ENCODE measurements at regions not wholly inside any gene's neighbourhood (a gene's known extent, or its start where the extent isn't known, plus 50 kb on each side); places are given as distances from the start of the nearest gene placed in this dataset.

DNA sequence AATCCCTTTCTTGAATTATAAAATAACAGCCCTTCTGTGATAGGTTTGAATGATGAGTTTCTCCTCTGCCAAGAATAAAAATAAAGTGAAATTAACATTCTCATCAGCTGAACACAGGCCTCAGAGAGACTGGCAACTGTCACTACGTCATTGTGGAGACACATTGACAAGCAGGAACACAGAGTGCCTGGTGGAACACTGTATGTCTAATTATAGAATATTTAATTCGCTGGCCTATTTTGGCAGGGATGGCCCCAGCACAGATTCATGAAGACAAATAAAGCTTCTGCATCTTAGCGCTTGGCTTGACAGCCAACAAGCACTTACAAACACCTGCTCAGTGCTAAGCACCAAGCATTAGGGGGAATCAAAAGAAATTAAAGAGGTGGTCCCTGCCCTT, 52.0 kb upstream of the SMYD2 start:
- TF ChIP-seq, protein P1, sequence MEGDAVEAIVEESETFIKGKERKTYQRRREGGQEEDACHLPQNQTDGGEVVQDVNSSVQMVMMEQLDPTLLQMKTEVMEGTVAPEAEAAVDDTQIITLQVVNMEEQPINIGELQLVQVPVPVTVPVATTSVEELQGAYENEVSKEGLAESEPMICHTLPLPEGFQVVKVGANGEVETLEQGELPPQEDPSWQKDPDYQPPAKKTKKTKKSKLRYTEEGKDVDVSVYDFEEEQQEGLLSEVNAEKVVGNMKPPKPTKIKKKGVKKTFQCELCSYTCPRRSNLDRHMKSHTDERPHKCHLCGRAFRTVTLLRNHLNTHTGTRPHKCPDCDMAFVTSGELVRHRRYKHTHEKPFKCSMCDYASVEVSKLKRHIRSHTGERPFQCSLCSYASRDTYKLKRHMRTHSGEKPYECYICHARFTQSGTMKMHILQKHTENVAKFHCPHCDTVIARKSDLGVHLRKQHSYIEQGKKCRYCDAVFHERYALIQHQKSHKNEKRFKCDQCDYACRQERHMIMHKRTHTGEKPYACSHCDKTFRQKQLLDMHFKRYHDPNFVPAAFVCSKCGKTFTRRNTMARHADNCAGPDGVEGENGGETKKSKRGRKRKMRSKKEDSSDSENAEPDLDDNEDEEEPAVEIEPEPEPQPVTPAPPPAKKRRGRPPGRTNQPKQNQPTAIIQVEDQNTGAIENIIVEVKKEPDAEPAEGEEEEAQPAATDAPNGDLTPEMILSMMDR (IDR thresholded peaks at IDR 0.05; ENCODE audit: low read depth, low read length, poor library complexity, severe bottlenecking), result no peak
- no peak for TF ChIP-seq EZH2phosphoT487 (IDR thresholded peaks at IDR 0.05; ENCODE audit: borderline replicate concordance, low read length)

Measured in DOHH2 (cell line).